ENCODE measurements at regions not wholly inside any gene's neighbourhood (a gene's known extent, or its start where the extent isn't known, plus 50 kb on each side); places are given as distances from the start of the nearest gene placed in this dataset.

DNA sequence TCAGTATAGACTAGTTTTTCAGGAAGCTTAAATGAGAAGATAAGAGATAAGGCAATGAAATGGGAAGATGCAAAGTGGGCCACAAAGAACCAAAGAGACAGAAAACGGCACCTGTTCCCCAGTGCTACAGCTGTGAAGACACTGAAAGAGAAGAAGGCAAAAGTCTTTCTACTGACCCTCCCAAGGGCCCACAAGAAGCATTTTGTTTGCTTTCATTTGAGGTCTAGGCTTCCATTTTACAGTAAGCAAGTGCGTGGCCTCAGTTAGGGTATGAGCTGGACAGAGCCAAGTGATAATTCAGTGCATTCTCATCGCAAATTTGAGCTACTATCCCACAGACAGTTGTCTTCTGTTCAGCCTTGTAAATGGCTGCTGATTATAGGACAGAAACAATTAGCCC is 53.4 kb upstream of the STK17B start:
- no peak for DNase-seq

DNA sequence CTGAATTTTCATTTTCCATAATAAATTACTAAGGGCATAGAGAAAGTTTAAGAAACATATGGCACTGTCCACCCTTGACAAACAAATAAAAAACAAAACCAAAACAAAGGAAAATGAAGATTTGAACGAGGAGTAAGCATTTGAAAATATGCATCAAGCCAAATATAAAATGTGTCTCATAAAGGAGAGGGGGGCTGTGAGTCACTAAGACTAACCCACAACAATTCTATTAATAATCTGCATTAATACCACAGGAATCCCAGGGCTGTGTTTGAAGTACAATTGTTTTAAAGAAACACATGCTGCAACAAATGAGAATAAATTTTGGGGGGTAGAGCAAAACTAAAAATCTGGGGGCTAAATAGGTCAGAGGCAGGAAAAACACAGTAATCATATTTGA is 53.8 kb upstream of the STK17B start:
- no peak for DNase-seq

- DNase-seq, result no peak
Observed at GRCh38 chr2:196226058-196226706, 54.8 kb upstream of the STK17B start.

- DNase-seq, result no peak
Observed at GRCh38 chr2:196226707-196227065, 55.3 kb upstream of the STK17B start.

DNA sequence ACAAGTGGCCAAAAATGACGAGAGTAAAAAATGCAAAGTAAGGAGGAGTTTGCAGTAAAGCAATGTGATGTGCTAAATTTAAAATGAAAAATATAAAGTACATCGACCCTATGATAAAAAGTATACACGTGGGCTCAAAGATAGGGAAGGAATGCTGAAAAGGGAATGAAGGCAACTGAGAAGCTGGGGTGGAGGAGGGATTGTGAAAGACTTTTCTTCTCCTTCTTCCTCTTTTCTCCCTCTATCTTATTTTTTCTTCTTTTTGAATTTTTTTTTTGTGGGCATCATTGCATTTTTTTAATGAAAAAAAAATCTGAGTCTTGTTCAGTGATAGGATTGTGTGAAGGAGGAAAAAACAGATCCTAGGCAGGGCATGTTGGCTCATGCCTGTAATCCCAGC is 57.6 kb upstream of the STK17B start:
- no peak for DNase-seq

GRCh38 chr2:196230061-196230854 is 58.9 kb upstream of the STK17B start:
- DNase-seq, result no peak

DNA sequence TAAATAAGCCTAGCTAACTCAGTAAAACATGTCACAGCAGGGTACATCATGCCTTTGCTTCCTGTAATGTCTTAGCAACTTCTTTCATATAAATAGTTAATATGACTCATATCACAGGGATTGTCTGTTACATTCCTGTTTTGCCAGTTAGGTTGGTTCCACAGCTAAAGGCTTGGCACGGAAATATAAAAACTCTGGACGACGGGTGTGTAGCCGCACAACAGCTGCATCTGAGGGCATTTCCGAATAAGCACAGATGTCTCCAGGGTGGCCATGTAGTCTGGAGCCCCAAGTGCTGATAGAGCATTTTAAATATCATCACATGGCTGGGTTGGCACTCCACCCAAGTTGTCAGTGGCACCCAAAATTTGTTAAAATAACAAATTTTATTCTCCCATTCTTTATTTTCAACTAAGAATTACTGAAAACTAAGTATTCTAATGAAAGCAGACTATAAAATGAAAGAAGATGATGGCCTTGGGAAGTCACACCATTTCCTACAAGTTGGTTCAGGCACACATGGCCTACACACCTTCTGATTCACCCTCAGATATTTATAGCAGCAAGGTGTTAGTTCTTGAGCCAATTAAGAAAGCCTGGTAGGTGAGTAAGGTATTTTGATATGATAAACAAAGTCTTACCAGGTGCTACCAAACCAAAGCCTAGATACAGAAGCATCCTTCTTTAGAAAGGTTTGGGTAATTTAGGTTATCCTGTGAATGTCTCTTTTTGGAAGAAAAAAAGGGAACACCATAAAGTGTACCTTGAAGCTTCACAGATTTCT is 61.8 kb upstream of the STK17B start:
- DNase-seq, result no peak

DNA sequence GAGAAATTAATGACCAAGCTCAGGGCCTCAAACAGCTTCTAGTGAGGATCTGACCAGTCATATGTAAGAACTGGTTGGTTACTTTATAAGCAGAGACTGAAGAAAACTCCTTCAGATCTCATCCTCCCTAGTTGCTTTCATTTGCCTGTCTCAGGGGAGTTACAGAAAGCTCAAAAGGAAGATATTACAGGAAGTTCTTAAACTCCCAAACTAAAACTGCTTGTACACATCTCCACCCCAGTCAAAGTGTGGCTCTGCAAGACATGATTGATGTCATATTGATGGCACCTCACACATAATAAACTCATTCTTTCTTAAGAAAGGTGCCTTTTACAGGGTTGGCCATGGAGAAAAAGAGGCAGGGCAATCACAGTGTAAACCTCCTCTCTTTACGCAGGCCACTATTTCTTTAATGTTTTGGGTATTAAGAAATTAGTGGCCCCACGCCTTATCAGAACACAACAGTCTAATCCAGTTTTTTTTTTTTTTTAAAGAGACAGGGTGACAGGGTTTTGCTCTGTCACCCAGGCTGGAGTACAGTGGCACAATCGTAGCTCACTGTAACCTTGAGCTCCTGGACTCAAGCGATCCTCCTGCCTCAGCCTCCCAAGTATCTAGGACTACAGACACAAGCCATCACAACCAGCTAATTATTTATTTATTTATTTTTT is 62.6 kb upstream of the STK17B start:
- DNase-seq, result no peak

GRCh38 chr2:196234672-196235071 is 63.3 kb upstream of the STK17B start:
- DNase-seq, result no peak

- DNase-seq, result no peak
Observed at GRCh38 chr2:196238836-196239380, 67.5 kb upstream of the STK17B start.

DNA sequence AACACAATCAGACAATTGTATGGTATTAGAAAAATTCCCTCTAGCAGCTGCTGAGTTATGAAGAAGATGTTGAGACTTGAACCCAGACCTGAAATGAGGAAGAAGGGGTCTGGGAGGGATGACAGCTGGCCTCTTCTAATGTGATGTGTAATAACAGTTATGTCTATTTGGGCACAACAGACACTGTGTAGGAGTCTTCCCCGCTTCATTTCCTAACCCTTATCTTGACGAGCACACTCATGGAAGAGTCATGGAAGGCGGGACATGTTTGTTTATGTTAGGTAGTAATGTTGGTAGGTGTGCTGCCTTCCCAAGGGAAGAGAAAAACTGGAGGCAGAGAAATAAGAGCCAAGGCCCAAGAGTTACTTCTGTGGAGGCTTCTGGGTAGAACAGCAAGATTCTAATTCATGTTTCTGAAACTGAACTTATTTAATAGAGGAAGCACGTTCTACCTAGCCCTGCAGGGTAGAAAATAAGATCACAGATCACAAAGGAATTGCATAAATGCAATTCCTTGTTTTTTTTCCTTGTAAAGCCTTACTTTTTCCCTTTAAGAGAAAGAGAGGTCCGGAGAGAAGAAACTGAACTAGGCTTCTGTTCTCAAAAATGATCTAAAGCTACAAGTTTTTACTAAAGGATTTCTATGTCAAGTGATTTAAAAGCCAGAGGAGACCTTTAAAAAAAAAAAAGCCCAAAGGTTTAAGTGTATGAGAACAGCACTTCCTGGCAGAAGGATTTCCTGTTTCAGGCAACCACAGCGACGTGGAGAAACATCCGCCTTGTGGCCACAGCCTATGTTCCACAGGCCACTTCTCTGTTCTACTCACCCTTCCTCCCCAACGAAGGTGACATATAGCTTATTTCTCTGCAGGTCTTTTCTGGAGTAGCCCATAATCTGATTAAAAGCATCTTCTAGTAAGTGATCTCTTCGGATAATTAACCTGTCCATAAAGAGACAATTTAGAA is 68.5 kb upstream of the STK17B start:
- DNase-seq, result no peak

GRCh38 chr2:196241175-196241574 is 69.8 kb upstream of the STK17B start:
- DNase-seq, result no peak

DNA sequence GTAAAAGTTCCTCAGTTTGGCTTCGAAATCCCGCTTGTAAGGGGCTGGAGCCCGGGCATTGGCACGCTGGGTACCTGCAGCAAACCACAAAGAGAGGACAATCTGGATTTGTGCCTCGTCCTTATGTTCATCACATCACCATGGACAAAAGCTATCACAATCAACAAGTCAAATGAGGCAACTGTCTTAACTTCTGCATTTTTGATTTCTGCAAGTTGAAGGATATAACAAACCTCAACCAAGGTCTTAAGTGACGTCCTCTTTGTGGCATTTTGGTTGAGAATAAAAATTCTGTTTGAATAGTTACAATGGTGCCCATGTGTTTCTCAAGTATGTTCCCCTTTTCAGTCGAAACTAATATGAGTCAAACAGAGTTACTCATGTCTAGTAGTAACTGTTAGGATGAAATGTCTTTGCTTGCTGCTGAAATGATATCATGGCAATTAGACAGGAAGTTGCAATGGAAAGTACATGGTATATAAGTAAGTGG is 70.8 kb upstream of the STK17B start:
- DNase-seq, result no peak

DNA sequence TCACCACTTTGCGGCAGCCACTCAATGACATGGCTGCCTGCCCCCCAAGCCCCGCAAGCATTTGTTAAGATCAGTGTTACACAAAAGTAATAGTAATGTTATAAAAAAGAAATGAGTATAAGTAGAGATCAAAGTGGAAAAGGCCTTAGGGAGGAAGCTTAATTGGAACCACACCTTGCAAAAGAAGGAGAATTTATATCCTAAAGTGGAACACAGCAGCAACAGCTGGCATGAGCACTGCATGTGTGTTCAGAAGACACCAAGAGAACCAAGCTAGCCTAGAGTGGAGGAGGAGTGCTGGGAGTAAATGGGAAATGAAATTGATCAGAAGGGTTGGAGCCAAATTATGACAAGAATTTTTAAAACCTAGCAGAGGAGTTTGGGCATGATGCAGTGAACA is 73.1 kb upstream of the STK17B start:
- DNase-seq, result no peak

- no peak for DNase-seq
Observed at GRCh38 chr2:196244966-196245365, 73.6 kb upstream of the STK17B start.

GRCh38 chr2:196245378-196246140 is 74.2 kb upstream of the STK17B start:
- no peak for DNase-seq

- no peak for DNase-seq
Observed at GRCh38 chr2:196247114-196247975, 76.0 kb upstream of the STK17B start.

DNA sequence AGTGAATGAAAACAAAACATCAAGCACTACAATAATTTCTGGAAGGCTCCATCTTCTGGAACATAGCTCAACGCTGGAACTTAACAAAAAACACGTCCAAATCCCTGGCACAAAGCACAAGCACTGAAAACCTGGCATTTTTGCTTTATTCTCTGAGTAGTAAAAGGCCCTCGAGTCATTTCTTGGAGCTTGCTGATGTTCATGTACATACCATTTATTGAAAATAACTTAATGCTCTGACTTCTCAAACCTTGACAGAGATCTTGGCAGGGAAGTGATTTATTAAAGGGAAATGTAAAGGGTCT is 76.5 kb upstream of the STK17B start:
- no peak for DNase-seq

GRCh38 chr2:196248467-196249094 is 77.2 kb upstream of the STK17B start:
- DNase-seq, result no peak

- no peak for DNase-seq
Observed at GRCh38 chr2:196249171-196249570, 77.8 kb upstream of the STK17B start.

All from NCI-H1930 (cell line).